GM21360 (cell line): ENCODE measurements at regions not wholly inside any gene's neighbourhood (a gene's known extent, or its start where the extent isn't known, plus 50 kb on each side); places are given as distances from the start of the nearest gene placed in this dataset.
"Not testable (repeated sequence)": the region's sequence is repeated elsewhere in the genome, so short reads cannot be mapped to it uniquely, and the experiment has no call there.

Experiments used
- ATAC-seq: cut with Tn5 transposase; IDR thresholded peaks from one replicate; pipeline ENCODE4 v1.9.1; 2021; ENCODE audit warnings: mild to moderate bottlenecking, moderate library complexity; ENCODE audit not compliant: unreplicated experiment

GRCh38 chr10:45183174-45183573 lies 132.2 kb downstream of the OR13A1 start:
- no peak for ATAC-seq

- ATAC-seq, result no peak
Observed at GRCh38 chr10:45197816-45198485, 117.5 kb downstream of the OR13A1 start.

GRCh38 chr10:45198486-45199204 lies 116.8 kb downstream of the OR13A1 start:
- no peak for ATAC-seq

GRCh38 chr10:45199205-45199740 lies 116.1 kb downstream of the OR13A1 start:
- ATAC-seq, result no peak

GRCh38 chr10:45201271-45201670 lies 114.1 kb downstream of the OR13A1 start:
- no peak for ATAC-seq

- no peak for ATAC-seq
Observed at GRCh38 chr10:45202242-45202641, 113.2 kb downstream of the OR13A1 start.

GRCh38 chr10:45204954-45205775 lies 110.2 kb downstream of the OR13A1 start:
- no peak for ATAC-seq

GRCh38 chr10:45209888-45210287 lies 105.5 kb downstream of the OR13A1 start:
- no peak for ATAC-seq

- ATAC-seq, result no peak
Observed at GRCh38 chr10:45211576-45211975, 103.8 kb downstream of the OR13A1 start.

GRCh38 chr10:45219416-45219815 lies 96.0 kb downstream of the OR13A1 start:
- ATAC-seq, result no peak

- ATAC-seq, result no peak
Observed at GRCh38 chr10:45220931-45221330, 94.5 kb downstream of the OR13A1 start.

GRCh38 chr10:45224219-45224841 lies 91.1 kb downstream of the OR13A1 start:
- ATAC-seq, result no peak

GRCh38 chr10:45227042-45227441 lies 88.4 kb downstream of the OR13A1 start:
- no peak for ATAC-seq

- no peak for ATAC-seq
Observed at GRCh38 chr10:45227456-45227855, 88.0 kb downstream of the OR13A1 start.

GRCh38 chr10:45229823-45230222 lies 85.6 kb downstream of the OR13A1 start:
- ATAC-seq, result no peak

GRCh38 chr10:45235260-45235769 lies 80.1 kb downstream of the OR13A1 start:
- not testable (repeated sequence) for ATAC-seq

- no peak for ATAC-seq
Observed at GRCh38 chr10:45235798-45236220, 79.6 kb downstream of the OR13A1 start.

- no peak for ATAC-seq
Observed at GRCh38 chr10:45238896-45239295, 76.5 kb downstream of the OR13A1 start.

- no peak for ATAC-seq
Observed at GRCh38 chr10:45239642-45240041, 75.8 kb downstream of the OR13A1 start.

GRCh38 chr10:45241865-45242520 lies 73.4 kb downstream of the OR13A1 start:
- ATAC-seq, result no peak
